Medulla oblongata (tissue), 1 donor: ENCODE measurements at regions not wholly inside any gene's neighbourhood (a gene's known extent, or its start where the extent isn't known, plus 50 kb on each side); places are given as distances from the start of the nearest gene placed in this dataset.

Source experiments
- DNase-seq: peaks from one replicate; pipeline ENCODE4 v3.0.0-alpha.2; 2015; ENCODE audit errors: extremely low spot score

DNA sequence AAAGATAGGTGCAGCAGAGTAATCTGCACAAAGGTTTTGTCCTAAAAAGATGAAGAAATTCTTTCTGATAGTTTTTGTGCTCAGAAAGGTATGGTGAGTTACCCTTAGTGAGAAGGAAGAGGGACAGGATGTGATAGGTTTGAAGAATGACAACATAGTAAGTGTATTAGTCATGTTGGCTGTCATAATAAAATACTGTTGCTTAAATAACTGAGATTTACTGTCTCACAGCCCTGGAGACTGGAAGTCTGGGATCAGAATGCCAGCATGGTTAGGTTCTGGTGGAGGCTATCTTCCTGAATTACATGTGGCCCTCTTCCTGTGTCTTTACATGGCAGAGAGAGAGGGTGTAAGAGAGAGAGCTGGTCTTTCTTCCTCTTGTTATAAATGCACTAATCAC, 965.2 kb downstream of the TTLL7 start:
- DNase-seq: no peak

DNA sequence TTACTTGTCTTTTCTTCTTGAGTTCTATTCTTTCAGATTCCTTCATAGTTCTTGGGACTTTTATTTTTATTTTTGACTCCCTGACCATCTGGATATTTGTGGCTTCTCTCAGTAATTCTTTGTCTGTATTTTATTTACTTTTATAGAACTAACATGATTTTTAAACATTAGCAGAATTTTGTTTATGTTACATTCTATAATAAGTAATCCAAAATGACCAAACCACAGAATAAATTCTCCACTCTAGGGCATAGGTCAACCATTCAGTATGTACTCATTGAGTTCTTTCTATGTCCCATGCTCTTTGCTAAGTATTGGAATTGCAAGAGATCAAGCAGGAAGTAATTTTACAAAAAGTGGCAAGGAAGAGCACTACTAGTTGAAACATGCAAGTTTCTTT, 969.0 kb downstream of the TTLL7 start:
- DNase-seq: no peak

DNA sequence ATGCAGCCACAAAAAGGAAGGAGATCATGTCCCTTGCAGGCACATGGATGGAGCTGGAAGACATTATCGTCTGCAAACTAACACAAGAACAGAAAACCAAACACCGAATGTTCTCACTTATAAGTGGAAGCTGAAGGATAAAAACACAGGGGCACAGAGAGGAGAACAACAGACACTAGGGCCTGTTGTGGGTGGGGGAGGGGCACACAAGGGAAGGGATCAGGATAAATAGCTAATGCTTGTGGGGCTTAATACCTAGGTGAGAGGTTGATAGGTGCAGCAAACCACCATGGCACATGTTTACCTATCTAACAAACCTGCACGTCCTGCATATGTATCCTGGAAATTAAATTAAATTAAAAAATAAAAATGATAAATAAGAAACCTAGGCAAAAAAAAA, 969.9 kb downstream of the TTLL7 start:
- no peak for DNase-seq

GRCh38 chr1:83028467-83028866, 970.5 kb downstream of the TTLL7 start:
- no peak for DNase-seq

DNA sequence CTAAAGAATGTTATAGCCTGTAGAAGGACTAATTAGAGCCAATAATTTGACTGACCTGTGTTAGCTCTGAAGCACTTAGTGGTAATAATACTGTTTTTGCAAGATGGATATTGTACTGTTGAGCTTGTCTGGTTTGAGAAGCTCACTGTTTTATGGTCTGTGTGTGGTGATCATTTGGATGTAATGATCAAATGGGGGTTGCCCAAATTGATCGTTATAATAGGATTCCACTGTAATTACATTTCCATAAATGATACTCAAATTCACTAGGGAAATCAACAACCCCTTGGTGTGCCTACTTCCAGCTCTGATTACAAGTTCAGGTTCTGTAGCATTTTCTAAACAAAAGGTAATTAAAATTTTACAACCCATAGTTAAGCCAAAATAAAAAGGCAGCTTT, 971.4 kb downstream of the TTLL7 start:
- no peak for DNase-seq

- no peak for DNase-seq
Observed at GRCh38 chr1:83026745-83027144, 972.2 kb downstream of the TTLL7 start.

GRCh38 chr1:83024251-83024767, 974.6 kb downstream of the TTLL7 start:
- DNase-seq: no peak

- no peak for DNase-seq
Observed at GRCh38 chr1:83023212-83023611, 975.7 kb downstream of the TTLL7 start.

GRCh38 chr1:83022206-83022605, 976.7 kb downstream of the TTLL7 start:
- no peak for DNase-seq

GRCh38 chr1:83017701-83018100, 981.2 kb downstream of the TTLL7 start:
- no peak for DNase-seq

DNA sequence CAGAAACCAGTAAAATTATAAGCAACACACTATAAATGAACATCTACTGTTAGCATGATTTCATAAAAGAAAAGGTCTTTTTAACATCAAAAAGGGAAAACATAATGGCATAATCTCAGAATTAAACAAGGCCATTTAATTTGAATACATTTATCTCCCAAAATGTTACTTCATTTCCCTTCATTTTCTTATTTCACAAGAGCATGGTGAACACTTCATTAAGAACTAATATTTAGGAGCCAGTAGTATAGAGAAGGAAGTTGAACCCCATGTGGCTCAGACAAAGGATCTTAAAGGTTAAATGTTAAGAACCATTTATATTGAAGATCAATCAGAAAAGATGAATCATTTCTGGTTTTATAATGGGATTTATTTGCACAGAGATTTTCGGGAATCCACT, 981.7 kb downstream of the TTLL7 start:
- DNase-seq: no peak

- DNase-seq: no peak
Observed at GRCh38 chr1:83016354-83016849, 982.5 kb downstream of the TTLL7 start.

DNA sequence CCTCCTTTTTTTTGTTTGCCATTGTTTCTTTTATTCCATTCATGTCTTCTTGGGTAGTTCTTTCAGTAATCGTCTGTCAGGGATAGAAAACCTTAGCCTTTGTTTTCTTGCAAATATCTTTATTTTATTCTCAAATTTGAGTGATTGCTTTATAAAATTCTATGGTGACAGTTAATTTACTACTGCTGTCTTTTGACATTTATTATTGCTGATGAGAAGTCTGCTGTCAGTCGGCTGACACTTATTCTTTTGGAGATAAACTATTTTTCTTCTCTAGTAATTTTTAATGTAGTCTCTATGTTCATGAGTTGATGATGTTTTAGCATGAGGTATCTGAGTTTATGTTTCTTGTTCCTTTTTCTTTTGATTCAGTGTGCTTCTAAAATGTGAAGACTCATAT, 983.8 kb downstream of the TTLL7 start:
- no peak for DNase-seq

DNA sequence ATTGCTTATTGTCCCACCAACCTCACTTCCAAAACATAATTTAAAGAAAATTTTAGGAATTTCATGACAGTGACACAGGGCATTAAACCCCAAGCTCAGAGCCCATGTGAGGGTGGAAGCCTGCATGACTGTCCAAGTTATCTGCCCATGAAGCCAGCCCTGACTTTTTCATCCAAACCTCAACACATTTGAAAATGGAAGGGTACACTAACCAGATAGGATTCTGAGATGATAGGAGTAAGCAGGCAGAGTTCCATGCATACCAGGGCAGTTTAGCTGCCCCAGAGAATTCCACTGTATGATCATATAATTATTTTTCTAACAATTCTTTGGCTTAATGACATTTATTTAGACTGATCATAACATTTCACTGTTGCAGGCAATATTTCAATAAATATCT, 986.0 kb downstream of the TTLL7 start:
- DNase-seq: no peak

DNA sequence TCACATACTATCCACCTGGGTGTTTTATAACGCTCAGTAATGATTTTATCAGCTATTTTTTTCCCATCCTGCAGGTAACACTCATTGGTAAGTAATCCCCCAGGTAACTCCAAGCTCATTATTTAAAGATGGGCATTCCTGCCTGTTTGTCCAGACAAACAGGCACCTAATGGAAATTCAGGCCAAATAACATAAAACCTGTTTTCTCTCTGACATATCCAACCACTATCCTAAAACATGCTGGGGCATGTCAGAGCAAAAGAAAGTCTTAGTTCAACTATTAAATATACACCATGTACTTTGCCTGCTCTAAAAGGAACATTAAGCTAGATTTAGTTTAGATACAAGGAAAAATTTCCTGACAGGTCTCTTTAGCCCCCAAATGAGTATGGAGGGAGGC, 987.7 kb downstream of the TTLL7 start:
- no peak for DNase-seq

DNA sequence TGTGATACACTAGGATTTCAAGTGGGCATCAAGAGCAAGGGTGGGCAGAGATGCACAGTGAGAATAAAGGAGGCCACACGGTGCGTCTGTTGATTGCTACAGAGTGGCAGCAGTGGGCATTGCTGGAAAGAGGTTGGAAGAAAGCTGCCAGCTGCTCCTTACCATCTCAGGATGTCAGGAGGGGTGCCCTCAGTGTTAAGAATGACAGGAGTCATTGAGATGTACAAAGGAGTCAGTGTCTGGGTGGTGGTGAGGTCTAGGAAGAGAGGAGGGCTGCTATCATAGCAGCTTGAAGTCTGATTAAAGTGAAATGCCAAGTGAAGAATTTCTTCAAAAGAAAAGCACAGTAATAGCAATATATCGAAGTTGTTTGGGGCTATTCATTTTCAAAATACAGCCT, 992.7 kb downstream of the TTLL7 start:
- no peak for DNase-seq

DNA sequence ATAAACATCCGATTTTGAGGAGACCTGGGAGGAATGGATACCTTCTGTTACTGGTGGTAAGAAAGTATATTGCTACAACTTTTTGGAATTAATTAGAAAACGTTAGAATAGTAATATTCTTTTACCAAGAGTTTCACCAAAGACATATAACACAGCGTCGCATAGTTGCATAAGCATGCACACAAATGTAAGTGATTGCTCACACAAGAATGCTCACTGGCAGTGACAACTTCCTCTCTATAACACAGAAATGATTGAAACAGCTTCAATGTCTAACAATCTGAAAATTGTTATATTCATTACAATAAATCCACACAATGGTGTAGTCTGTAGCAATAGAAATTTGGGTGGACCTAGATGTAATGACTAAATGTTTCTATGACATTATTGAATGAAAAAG, 998.6 kb downstream of the TTLL7 start:
- DNase-seq: no peak

- DNase-seq: no peak
Observed at GRCh38 chr1:82995951-82996350, 1003.0 kb downstream of the TTLL7 start.

GRCh38 chr1:82994616-82995263, 1004.2 kb downstream of the TTLL7 start:
- no peak for DNase-seq

DNA sequence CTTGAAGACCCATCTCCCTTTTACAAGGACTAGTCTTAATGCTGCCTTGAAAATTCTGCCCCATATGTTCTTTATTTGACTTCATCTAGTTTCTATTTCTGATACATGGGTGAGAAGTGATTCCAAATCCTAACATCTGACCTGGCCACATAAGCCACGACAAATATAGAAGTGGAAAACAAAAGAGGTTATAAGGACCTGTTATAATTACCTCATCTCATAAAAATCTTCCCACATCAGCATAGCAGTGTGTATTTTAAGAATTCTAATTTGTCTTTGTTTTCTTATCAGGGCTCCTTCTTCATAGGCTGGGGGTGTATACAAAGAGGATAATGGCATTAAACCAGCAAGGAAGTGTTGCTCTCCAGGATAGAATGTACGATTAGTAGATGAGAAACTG, 1007.4 kb downstream of the TTLL7 start:
- DNase-seq: no peak

DNA sequence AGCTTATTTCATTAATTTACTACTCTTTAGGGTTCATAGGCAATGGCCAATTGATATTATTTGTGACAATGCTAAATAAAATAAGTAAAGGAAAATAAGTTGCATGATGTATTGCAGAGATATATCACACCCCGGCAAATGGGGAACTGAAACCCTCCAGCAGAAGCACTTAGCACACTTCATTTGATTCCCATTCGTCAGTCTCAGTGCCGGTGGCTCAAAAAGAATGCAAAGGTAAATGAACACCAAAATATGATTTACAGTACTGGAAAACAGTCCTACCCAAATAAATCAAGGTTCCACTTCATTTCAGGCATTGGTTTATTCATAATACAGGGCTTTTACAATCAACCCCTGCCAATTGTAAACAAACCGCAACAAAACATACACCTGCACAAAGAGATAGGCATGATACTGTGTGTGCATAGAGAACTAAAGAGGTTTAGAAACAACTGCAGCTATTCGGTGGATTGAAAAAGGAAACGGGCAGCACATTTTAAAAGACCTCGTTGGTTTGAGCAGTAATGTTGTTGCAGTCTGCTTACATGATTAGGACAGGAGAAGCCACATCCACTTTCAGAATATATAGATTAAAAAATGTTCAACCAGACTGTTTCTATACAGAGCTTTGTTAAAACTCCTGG, 1019.2 kb downstream of the TTLL7 start:
- DNase-seq: no peak

GRCh38 chr1:82978461-82979324, 1020.2 kb downstream of the TTLL7 start:
- DNase-seq: no peak
